ENCODE measurements at regions not wholly inside any gene's neighbourhood (a gene's known extent, or its start where the extent isn't known, plus 50 kb on each side); places are given as distances from the start of the nearest gene placed in this dataset.

DNA sequence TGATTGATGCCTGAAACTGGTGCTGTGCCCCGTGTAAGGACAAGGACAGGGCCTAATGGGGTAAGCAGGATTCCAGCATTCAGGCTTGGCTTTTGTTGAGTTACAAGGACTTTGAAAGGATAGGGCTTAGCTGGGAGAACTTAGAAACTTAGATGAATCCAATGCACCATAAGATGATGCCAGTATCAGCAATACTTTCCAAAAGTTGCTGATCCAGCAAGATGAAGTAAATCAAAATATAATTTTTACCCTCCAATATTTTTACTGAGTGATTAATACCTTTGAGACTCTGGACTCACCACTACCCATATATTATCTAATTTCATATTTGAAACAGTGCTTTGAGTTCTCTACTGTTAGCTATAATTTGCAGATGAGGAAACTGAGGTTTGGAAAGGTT is 354.5 kb upstream of the ATP5MC3 start:
- DNase-seq (ENCODE audit: low read depth, low spot score) = no peak
- TF ChIP-seq, protein P1, sequence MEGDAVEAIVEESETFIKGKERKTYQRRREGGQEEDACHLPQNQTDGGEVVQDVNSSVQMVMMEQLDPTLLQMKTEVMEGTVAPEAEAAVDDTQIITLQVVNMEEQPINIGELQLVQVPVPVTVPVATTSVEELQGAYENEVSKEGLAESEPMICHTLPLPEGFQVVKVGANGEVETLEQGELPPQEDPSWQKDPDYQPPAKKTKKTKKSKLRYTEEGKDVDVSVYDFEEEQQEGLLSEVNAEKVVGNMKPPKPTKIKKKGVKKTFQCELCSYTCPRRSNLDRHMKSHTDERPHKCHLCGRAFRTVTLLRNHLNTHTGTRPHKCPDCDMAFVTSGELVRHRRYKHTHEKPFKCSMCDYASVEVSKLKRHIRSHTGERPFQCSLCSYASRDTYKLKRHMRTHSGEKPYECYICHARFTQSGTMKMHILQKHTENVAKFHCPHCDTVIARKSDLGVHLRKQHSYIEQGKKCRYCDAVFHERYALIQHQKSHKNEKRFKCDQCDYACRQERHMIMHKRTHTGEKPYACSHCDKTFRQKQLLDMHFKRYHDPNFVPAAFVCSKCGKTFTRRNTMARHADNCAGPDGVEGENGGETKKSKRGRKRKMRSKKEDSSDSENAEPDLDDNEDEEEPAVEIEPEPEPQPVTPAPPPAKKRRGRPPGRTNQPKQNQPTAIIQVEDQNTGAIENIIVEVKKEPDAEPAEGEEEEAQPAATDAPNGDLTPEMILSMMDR (IDR thresholded peaks at IDR 0.05; ENCODE audit: low read depth, low read length) = no peak
- no peak overlapping the region for H3K4me3 ChIP-seq (ENCODE audit: low read depth, low read length)
- H3K27me3 ChIP-seq (ENCODE audit: control insufficient read depth, insufficient read depth, low read length) = no peaks in the 10 kb centered on the region
- ChIA-PET CTCF (no interaction called here), POLR2A (no interaction called here)
- no peak overlapping the region for H3K27ac ChIP-seq (ENCODE audit: low read depth, low read length)
- H3K9me3 ChIP-seq (ENCODE audit: control insufficient read depth, insufficient read depth, low read length) = no peaks in the 10 kb centered on the region

DNA sequence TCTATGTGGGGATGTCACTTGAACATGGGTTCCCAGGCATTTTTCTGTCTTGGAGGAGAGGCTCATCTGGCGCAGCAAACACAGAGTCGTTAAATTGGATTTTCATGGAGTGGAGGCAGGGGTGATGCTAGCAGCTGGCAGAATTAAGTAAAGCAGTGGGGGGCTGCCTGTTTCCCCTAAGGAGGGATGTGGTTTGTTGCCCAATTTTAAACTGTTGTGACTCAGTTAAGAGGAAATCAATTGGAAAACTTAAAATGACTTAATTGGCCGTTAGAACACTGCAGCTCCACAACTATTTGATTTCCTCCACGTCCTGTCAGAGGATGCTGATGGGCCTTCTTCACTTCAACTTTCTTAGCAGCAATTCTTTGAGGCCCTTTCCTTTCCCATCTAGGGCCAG is 354.1 kb upstream of the ATP5MC3 start:
- CTCF ChIA-PET = no interaction called here
- H3K4me3 ChIP-seq (ENCODE audit: low read depth, low read length) = no peak overlapping the region
- TF ChIP-seq, protein P1 (IDR thresholded peaks at IDR 0.05; ENCODE audit: low read depth, low read length) = no peak
- POLR2A ChIA-PET = no interaction called here
- no peaks in the 10 kb centered on the region for H3K9me3 ChIP-seq (ENCODE audit: control insufficient read depth, insufficient read depth, low read length)
- no peak overlapping the region for H3K27ac ChIP-seq (ENCODE audit: low read depth, low read length)
- no peaks in the 10 kb centered on the region for H3K27me3 ChIP-seq (ENCODE audit: control insufficient read depth, insufficient read depth, low read length)
- DNase-seq (ENCODE audit: low read depth, low spot score) = no peak

DNA sequence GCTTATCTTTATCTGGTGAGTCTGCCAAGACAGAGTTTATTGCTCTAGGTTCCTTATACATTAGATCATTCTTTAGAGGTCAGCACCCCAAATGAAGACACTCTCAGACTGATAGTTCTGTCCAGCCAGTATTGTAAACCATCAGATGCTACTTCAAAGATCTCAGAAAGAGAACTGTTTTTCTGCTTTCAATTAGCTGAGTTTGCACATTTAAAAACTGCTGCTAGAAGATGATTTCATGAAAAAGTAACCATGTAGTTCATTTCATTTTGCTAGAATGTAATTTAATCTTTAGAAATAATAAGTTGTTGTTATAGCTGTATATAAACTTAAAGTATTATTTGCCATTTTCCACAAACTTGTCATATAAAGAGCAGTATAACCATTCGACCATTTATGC is 344.5 kb upstream of the ATP5MC3 start:
- no peak overlapping the region for H3K4me3 ChIP-seq (ENCODE audit: low read depth, low read length)
- POLR2A ChIA-PET = no interaction called here
- DNase-seq (ENCODE audit: low read depth, low spot score) = no peak
- TF ChIP-seq, protein P1 (IDR thresholded peaks at IDR 0.05; ENCODE audit: low read depth, low read length) = no peak
- H3K27me3 ChIP-seq (ENCODE audit: control insufficient read depth, insufficient read depth, low read length) = no peaks in the 10 kb centered on the region
- CTCF ChIA-PET = no interaction called here
- no peak overlapping the region for H3K27ac ChIP-seq (ENCODE audit: low read depth, low read length)
- no peaks in the 10 kb centered on the region for H3K9me3 ChIP-seq (ENCODE audit: control insufficient read depth, insufficient read depth, low read length)

DNA sequence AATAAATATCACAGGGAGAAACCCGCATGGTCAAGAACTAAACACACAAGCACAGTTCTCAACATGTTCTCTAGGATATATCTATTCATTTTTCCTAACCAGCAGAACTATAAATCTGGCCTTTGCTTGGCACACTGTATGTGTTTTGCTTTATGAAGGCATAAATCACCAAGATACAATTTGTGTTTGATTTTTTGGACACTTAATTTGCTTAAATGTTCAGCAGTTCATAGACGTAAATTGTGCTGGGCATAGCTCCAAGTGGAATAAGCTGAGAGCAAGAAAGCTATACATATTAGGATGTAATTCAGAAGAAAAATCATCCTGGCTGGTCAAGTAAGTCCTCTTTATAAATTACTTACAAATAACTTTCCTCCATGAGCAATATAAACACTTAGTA is 341.5 kb upstream of the ATP5MC3 start:
- no peaks in the 10 kb centered on the region for H3K9me3 ChIP-seq (ENCODE audit: control insufficient read depth, insufficient read depth, low read length)
- POLR2A ChIA-PET = no interaction called here
- H3K27ac ChIP-seq (ENCODE audit: low read depth, low read length) = no peak overlapping the region
- DNase-seq (ENCODE audit: low read depth, low spot score) = no peak
- H3K4me3 ChIP-seq (ENCODE audit: low read depth, low read length) = no peak overlapping the region
- TF ChIP-seq, protein P1 (IDR thresholded peaks at IDR 0.05; ENCODE audit: low read depth, low read length) = no peak
- CTCF ChIA-PET = no interaction called here
- H3K27me3 ChIP-seq (ENCODE audit: control insufficient read depth, insufficient read depth, low read length) = no peaks in the 10 kb centered on the region

DNA sequence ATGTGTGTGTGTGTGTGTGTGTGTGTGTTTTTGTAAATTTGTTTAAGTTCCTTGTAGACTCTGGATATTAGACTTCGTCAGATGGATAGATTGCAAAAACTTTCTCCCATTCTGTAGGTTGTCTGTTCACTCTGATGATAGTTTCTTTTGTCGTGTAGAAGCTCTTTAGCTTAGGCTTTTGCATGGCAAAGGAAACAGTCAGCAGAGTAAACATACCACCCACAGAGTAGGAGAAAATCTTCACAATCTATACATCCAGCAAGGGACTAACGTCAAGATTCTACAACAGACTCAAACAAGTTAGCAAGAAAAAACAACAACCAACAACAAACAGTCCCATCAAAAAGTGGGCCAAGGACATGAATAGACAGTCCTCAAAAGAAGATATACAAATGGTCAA is 336.7 kb upstream of the ATP5MC3 start:
- H3K27me3 ChIP-seq (ENCODE audit: control insufficient read depth, insufficient read depth, low read length) = no peaks in the 10 kb centered on the region
- H3K27ac ChIP-seq (ENCODE audit: low read depth, low read length) = no peak overlapping the region
- POLR2A ChIA-PET = no interaction called here
- no peaks in the 10 kb centered on the region for H3K9me3 ChIP-seq (ENCODE audit: control insufficient read depth, insufficient read depth, low read length)
- no peak overlapping the region for H3K4me3 ChIP-seq (ENCODE audit: low read depth, low read length)
- CTCF ChIA-PET = no interaction called here
- TF ChIP-seq, protein P1 (IDR thresholded peaks at IDR 0.05; ENCODE audit: low read depth, low read length) = no peak
- DNase-seq (ENCODE audit: low read depth, low spot score) = no peak
